ENCODE measurements at regions not wholly inside any gene's neighbourhood (a gene's known extent, or its start where the extent isn't known, plus 50 kb on each side); places are given as distances from the start of the nearest gene placed in this dataset.
"Not testable (repeated sequence)": the region's sequence is repeated elsewhere in the genome, so short reads cannot be mapped to it uniquely, and the experiment has no call there.

DNA sequence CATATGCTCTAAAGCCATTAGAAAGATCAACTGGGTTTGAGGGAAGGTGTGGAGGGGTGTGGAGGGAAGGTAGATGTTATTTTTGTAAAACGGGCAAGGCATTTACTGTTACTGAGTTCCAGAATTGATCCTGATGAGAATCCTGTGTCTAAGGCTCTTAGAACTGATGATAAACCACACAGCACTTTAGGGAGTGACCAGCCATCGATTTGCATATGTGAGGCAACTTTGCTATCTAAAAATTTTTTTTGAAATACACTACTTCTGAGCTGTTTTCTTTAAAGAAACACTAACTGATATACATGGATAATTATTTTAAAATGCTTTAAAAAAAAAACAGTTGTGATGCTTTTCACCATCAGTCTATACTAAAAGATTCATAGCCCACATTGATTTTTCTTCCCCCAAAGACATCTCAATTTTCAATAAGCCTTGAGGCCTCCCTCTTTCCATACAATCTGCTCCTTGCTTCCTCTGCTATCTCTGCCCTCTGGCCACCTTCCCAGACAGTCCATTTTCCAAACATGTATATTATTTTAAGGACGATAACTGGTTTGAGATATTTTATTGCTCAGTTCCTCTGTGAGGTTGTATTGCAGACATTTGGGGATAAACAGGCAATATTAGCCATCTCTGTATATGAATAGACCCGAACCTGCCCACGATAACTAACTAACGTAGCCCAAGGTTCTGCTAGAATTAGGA, 265.9 kb downstream of the EFCAB11 start:
- intact Hi-C loops (cut with DNase I; ENCODE audit: low total_unique reads): no loop called here
- no peaks in the 10 kb centered on the region for H3K9me3 ChIP-seq
- no peak for DNase-seq
- no peaks in the 10 kb centered on the region for H3K4me1 ChIP-seq
- H3K36me3 ChIP-seq (ENCODE audit: low read depth, missing control alignments): no peaks in the 10 kb centered on the region
- no peak for TF ChIP-seq POLR2A (IDR thresholded peaks at IDR 0.05)
- TF ChIP-seq, protein P1, sequence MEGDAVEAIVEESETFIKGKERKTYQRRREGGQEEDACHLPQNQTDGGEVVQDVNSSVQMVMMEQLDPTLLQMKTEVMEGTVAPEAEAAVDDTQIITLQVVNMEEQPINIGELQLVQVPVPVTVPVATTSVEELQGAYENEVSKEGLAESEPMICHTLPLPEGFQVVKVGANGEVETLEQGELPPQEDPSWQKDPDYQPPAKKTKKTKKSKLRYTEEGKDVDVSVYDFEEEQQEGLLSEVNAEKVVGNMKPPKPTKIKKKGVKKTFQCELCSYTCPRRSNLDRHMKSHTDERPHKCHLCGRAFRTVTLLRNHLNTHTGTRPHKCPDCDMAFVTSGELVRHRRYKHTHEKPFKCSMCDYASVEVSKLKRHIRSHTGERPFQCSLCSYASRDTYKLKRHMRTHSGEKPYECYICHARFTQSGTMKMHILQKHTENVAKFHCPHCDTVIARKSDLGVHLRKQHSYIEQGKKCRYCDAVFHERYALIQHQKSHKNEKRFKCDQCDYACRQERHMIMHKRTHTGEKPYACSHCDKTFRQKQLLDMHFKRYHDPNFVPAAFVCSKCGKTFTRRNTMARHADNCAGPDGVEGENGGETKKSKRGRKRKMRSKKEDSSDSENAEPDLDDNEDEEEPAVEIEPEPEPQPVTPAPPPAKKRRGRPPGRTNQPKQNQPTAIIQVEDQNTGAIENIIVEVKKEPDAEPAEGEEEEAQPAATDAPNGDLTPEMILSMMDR (IDR thresholded peaks at IDR 0.05): no peak
- no peak overlapping the region for H3K4me3 ChIP-seq
- no peak overlapping the region for H3K27ac ChIP-seq
- WGBS, 2 donors: 77 to 80% methylated on average over 6 of the region's 6 CpGs
- no peaks in the 10 kb centered on the region for H3K27me3 ChIP-seq

DNA sequence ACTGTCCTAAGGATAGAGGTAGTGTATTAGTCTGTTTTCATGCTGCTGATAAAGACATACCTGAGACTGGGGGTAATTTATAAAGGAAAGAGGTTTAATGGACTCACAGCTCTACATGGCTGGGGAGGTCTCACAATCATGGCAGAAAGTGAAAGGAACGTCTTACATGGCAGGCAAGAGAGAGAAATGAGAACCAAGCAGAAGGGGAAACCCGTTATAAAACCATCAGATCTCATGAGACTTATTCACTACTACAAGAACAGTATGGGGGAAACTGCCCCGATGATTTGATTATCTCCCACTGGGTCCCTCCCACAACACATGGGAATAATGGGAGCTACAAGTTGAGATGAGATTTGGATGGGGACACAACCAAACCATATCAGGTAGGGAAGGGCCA, 267.4 kb downstream of the EFCAB11 start:
- H3K9me3 ChIP-seq; H3K4me1 ChIP-seq; intact Hi-C loops (cut with DNase I; ENCODE audit: low total_unique reads); DNase-seq; H3K27ac ChIP-seq; H3K4me3 ChIP-seq; H3K36me3 ChIP-seq (ENCODE audit: low read depth, missing control alignments); H3K27me3 ChIP-seq: not testable (repeated sequence)
- WGBS, 2 donors: 54 to 62% methylated on average over 3 of the region's 3 CpGs

DNA sequence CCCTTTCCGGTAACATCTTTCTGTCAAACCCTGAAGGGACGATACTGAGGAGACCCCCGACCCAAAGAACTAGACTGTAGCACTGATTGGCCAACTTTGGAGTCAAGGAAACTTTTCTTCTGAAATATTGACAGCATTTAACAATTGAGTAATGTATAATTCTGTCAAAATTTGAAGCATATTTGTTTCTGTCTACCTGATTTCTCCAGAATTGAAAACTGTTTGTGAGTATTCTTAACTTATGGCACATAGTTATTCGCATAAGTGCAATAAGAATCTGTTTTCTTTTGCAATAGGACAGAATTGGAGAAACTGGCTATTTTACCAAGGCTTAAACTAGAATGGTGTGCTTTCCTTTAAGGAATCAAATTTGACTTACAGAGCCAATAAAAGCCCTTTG, 267.1 kb upstream of the FOXN3 start:
- Histone ChIP-seq H3K36me3 (ENCODE audit: low read depth, missing control alignments) (no peaks in the 10 kb centered on the region), H3K27ac (no peak overlapping the region), H3K9me3 (no peaks in the 10 kb centered on the region), H3K4me3 (no peak overlapping the region), H3K4me1 (no peaks in the 10 kb centered on the region), H3K27me3 (no peaks in the 10 kb centered on the region)
- WGBS, 2 donors: 96 to 97% methylated on average over 4 of the region's 4 CpGs
- intact Hi-C loops (cut with DNase I; ENCODE audit: low total_unique reads): no loop called here
- TF ChIP-seq, protein P1 (IDR thresholded peaks at IDR 0.05): no peak
- DNase-seq: no peak

DNA sequence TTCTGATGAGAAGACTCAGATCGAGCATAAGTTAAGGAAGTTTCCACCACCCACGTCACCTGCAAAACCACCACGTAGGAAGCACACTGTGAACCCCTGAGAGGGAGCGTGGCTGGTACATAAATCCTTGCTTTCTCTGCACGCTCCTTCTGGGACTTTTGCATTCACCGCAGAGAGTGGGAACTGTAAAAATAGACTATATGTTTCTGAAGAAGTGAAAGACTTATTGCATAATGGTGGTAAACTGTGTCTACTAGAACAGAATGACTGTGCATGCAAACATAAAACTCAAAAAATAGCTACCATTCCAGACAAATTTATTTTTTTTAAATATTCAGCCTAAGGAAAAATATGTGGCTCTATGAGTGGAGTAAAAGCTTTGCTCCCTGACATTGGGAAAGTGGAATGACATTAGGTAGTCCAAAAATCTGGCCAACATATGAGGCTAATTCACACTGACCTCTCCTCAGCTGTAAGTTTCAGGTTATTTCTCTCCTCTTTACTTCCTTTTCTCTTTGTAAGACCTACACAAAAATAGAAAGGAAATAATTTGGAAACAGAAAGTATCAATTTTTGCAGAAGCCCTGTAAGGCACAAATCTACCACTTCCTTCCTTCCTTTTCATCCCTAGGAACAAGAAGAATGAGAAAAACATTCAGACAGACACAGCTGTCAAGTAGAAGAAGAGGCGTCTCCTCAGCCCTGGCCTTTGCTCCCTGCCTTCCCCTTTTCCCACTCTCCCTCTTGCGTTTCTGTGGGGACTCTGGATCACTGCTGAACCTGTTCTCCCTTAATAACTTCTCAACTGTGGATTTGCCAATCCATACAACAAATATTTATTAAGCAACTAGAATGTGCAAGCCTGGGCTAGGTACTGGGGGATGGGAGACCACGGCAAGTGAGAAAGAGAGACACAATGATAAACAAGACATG, 264.3 kb upstream of the FOXN3 start:
- no peak overlapping the region for H3K27ac ChIP-seq
- no peaks in the 10 kb centered on the region for H3K9me3 ChIP-seq
- WGBS, 2 donors: 72 to 80% methylated on average over 9 of the region's 9 CpGs
- no peaks in the 10 kb centered on the region for H3K27me3 ChIP-seq
- intact Hi-C loops (cut with DNase I; ENCODE audit: low total_unique reads): no loop called here
- H3K36me3 ChIP-seq (ENCODE audit: low read depth, missing control alignments): no peaks in the 10 kb centered on the region
- H3K4me1 ChIP-seq: peaks cover 4% of the 10 kb centered on the region
- DNase-seq: no peak
- H3K4me3 ChIP-seq: no peak overlapping the region
- TF ChIP-seq, protein P1 (IDR thresholded peaks at IDR 0.05): no peak
- TF ChIP-seq POLR2A (IDR thresholded peaks at IDR 0.05): no peak

DNA sequence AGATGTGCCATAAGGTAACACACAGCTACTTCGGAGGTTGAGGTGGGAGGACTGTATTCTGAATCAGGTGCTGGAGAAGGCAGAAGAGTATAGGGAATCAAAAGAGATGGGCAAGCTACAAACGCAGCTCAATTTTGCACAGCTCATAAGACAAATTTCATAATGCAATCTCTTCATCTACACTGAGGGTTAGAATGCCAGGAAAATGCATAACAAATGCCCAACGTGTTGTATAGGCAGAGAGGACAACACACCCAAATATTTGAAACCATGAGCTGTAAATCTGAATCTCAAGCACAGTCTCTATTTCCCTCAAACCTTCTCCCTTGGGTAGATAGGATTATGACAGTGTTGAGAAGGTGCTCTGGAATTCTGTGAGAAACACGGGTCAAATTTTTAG, 263.1 kb upstream of the FOXN3 start:
- 85 to 88% methylated on average over 4 of the region's 4 CpGs for WGBS, 2 donors
- intact Hi-C loops (cut with DNase I; ENCODE audit: low total_unique reads): no loop called here
- Histone ChIP-seq H3K27me3 (no peaks in the 10 kb centered on the region), H3K27ac (no peak overlapping the region), H3K36me3 (ENCODE audit: low read depth, missing control alignments) (no peaks in the 10 kb centered on the region), H3K4me3 (no peak overlapping the region), H3K9me3 (no peaks in the 10 kb centered on the region), H3K4me1 (peaks cover 4% of the 10 kb centered on the region)
- DNase-seq: no peak
- no peak for TF ChIP-seq POLR2A (IDR thresholded peaks at IDR 0.05)
- TF ChIP-seq, protein P1 (IDR thresholded peaks at IDR 0.05): no peak
